MG63 (cell line): ENCODE measurements at regions not wholly inside any gene's neighbourhood (a gene's known extent, or its start where the extent isn't known, plus 50 kb on each side); places are given as distances from the start of the nearest gene placed in this dataset.
"Not testable (repeated sequence)": the region's sequence is repeated elsewhere in the genome, so short reads cannot be mapped to it uniquely, and the experiment has no call there.

Source experiments
- DNase-seq: peaks from one replicate; pipeline ENCODE4 v3.0.0-alpha.2; 2020
- H3K27me3 ChIP-seq: fragments of 250-450 bp; sonication (Bioruptor Pico); 2 replicates; pipeline ENCODE4 v1.5.1; 2020; ENCODE audit warnings: mild to moderate bottlenecking, moderate library complexity
- H3K36me3 ChIP-seq: fragments of 250-450 bp; sonication (Bioruptor Pico); 2 replicates; pipeline ENCODE4 v1.5.1; 2020; ENCODE audit warnings: mild to moderate bottlenecking, moderate library complexity
- H3K4me3 ChIP-seq: fragments of 250-450 bp; sonication (Bioruptor Pico); 2 replicates; pipeline ENCODE4 v1.5.1; 2020; ENCODE audit warnings: mild to moderate bottlenecking, moderate library complexity
- H3K9me3 ChIP-seq: fragments of 250-450 bp; sonication (Bioruptor Pico); 2 replicates; pipeline ENCODE4 v1.5.1; 2020; ENCODE audit warnings: mild to moderate bottlenecking, moderate library complexity

DNA sequence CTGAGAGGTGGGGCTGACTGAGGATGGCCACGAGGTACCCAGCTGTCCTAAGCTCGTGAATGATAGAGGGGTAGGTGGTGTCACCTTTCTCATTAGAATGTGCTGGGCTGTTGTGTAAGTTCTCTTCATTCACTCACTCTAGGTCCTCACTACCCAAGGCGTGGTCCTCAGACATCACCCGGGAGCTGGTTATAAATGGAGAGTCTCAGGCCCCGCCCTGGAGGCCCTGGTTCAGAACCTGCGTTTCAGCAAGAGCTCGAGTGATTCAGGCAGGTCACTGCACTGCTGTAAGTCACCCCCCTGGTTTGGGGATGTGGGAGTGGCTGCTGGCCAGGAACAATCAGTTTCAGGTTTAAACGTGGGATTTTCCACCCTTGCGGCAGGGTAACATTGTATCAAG is 139.8 kb downstream of the FOXL1 start:
- Histone ChIP-seq H3K27me3 (peaks cover 13% of the 10 kb centered on the region), H3K9me3 (no peaks in the 10 kb centered on the region), H3K36me3 (no peaks in the 10 kb centered on the region), H3K4me3 (no peak overlapping the region)
- no peak for DNase-seq

DNA sequence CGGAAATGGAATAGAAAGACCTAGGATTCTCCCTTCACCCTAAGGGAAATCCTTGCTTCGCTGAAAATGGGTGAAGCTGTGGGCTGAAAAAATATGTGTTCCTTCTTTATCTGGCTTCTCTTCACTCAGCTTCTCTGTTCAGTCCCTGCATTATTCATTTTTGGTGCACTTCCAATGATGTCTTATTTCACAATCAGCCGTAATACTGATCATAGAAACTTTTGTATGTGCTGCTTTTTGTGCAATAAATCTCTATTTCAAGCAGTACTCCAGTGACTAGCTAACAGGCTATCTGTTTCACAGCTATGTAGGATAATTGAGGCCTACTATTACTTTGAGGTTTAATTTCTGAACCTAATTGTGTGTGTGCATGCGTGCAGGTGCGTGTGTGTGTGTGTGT is 144.6 kb downstream of the FOXL1 start:
- Histone ChIP-seq H3K9me3 (no peaks in the 10 kb centered on the region), H3K27me3 (peaks cover 37% of the 10 kb centered on the region), H3K4me3 (no peak overlapping the region), H3K36me3 (no peaks in the 10 kb centered on the region)
- DNase-seq: no peak

DNA sequence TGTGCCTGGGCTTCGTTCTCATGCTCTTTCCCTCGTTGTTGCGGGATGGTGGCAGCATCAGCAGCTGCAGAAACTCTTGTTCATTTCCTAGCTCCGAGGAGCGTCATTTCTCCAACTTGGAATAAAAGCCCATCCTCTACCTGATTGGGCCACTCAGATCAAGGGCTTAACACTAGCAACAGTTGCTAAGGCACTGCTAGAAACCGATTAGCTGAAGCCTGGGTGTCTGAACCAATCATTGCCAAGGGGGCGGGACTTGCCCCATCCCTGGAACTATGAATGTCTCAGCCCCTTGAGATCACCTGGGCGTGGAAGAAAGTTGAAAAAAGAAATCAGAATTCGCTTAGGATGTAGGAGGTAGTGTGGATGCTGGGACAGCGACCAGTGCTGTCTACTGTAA is 145.3 kb downstream of the FOXL1 start:
- no peaks in the 10 kb centered on the region for H3K36me3 ChIP-seq
- H3K27me3 ChIP-seq: peaks cover 44% of the 10 kb centered on the region
- no peaks in the 10 kb centered on the region for H3K9me3 ChIP-seq
- no peak overlapping the region for H3K4me3 ChIP-seq
- DNase-seq: no peak

DNA sequence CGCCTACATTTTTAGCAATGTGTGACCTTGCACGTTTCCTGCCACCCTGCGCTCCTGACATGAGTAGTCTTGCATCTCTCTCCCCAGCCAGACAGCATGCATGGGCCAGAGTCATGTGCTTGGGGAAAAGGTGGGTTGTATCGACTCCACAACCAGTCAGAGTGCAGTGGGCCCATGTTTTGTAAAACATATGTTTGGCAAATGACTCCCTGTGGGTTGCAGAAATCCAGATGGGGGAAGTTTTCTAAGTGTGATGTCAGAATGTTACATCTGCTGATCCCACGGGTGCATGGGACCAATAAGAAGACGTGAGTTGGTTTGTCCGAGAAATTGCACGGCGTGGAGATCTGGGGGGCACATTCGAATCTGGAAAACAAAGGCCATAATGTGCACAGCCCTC is 147.1 kb downstream of the FOXL1 start:
- Histone ChIP-seq H3K27me3 (peaks cover 56% of the 10 kb centered on the region), H3K4me3 (no peak overlapping the region), H3K36me3 (no peaks in the 10 kb centered on the region), H3K9me3 (no peaks in the 10 kb centered on the region)
- DNase-seq: no peak

DNA sequence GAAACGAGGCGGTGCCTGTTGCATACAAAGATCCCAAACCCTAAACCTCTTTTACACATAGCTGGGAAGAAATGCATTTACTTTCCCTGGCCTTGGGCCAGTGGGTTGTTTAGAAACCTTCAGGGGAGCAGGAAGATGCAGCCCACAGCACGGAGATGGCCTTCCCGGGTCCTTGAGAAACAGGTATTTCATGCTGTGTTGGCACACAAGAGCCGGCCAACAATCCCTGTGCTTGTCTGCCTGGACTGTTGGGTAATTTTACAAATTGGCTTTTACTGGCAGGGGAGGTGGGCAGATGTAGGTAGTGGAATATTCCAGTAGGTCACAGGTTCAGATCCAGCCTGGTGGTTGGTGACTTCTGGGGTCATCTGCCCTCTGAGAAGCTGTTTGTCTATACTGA is 148.0 kb downstream of the FOXL1 start:
- no peaks in the 10 kb centered on the region for H3K36me3 ChIP-seq
- peaks cover 65% of the 10 kb centered on the region for H3K27me3 ChIP-seq
- no peaks in the 10 kb centered on the region for H3K9me3 ChIP-seq
- no peak for DNase-seq
- H3K4me3 ChIP-seq: no peak overlapping the region

DNA sequence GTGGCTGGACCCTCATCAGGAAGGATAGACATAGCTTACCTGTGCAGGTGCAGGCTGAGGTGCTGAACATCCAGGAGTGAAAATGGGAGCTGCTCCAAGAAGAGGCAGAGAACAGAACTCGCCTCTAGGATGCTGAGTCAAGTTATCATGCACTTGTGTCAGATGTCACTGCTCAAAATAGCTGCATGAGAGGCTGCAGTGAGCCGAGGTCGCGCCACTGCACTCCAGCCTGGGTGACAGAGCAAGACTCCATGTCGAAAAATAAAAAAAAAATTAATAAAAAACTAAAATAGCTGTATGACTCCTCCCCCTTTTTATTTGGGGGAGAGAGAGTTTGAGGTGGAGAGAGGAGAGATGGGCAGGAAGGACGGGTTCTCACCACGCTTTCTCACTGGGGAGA is 148.8 kb downstream of the FOXL1 start:
- peaks cover 73% of the 10 kb centered on the region for H3K27me3 ChIP-seq
- no peaks in the 10 kb centered on the region for H3K9me3 ChIP-seq
- H3K36me3 ChIP-seq: no peaks in the 10 kb centered on the region
- DNase-seq: no peak
- H3K4me3 ChIP-seq: no peak overlapping the region

DNA sequence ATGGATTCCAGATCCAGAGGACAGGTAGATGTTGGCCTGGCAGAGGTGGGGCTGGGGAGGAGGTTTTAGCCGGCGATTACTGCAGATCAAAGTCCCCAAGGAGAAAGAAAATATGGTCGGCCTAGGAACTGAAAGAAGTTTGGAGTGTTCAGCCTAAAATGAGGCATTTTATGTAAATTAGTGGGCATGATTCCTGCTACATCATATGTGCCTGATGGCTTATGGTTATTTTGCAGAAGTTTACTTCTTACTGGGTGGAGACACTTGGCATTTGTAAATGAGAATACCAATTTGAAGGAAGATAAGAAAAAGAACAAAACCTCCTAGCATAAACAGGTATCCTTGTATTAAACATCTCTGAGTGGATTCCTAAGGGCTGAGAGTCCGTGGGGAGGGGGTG is 149.3 kb downstream of the FOXL1 start:
- H3K9me3 ChIP-seq: no peaks in the 10 kb centered on the region
- DNase-seq: no peak
- no peak overlapping the region for H3K4me3 ChIP-seq
- peaks cover 77% of the 10 kb centered on the region for H3K27me3 ChIP-seq
- H3K36me3 ChIP-seq: no peaks in the 10 kb centered on the region

DNA sequence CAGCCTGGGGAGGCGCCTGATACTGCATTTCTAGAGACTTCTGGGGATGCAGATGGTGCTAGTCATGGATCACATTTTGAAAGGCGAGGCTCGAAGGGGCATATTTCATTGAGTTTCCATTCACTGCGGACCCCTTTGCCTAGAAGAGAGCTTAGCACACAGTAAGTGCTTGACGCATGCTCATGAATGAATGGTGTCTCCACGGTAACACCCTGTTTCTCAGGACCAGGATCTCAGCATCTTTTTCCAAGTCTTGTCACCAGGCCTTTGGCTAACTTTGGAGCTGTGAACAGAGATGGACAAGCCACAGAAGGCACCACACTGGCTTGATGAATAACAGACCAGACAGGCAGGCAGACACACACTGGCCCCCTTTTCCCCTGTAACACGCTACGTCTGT is 151.3 kb downstream of the FOXL1 start:
- DNase-seq: no peak
- no peaks in the 10 kb centered on the region for H3K9me3 ChIP-seq
- peaks cover 75% of the 10 kb centered on the region for H3K27me3 ChIP-seq
- no peaks in the 10 kb centered on the region for H3K36me3 ChIP-seq
- no peak overlapping the region for H3K4me3 ChIP-seq

DNA sequence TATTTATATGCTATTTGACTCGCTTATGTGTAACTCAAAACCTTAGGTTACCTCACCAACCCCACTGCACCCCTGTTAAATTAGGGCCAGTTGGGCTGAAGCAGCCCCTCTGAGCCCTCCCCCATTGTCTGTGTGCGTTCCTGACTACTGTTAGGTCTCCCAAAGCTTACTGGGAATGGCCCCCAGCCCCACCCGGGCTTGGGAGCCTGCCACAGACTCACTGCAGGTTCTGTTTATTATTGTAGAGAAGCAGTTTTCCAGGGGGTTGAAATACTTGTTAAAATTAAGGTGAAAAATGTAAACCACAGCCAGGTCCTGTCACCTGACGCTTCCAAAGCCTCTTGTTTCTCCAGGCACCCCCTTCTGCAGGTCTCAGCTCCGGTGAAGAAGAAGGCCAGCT is 151.7 kb downstream of the FOXL1 start:
- peaks cover 75% of the 10 kb centered on the region for H3K27me3 ChIP-seq
- no peak for DNase-seq
- no peaks in the 10 kb centered on the region for H3K36me3 ChIP-seq
- no peak overlapping the region for H3K4me3 ChIP-seq
- H3K9me3 ChIP-seq: no peaks in the 10 kb centered on the region

DNA sequence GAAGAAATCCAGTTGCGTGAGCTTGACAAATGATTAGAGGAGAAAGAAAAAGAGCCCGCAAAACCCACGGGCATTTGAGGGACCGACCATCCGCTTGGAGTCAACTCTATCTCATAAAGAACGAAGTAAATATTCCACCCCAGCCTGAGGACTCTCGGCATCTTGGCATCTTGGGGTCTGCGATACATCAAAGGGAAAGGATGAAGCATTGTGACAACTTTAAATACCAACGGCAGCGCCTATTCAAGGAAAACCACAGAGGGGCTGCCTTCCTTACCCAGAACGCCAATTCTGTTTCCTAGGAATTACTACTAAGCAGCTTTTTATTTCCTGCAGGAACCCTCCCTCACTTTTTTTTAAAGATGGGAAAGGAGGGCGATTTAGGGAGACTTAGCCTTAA is 152.2 kb downstream of the FOXL1 start:
- Histone ChIP-seq H3K27me3 (peaks cover 71% of the 10 kb centered on the region), H3K9me3 (no peaks in the 10 kb centered on the region), H3K36me3 (no peaks in the 10 kb centered on the region), H3K4me3 (no peak overlapping the region)
- DNase-seq: no peak

DNA sequence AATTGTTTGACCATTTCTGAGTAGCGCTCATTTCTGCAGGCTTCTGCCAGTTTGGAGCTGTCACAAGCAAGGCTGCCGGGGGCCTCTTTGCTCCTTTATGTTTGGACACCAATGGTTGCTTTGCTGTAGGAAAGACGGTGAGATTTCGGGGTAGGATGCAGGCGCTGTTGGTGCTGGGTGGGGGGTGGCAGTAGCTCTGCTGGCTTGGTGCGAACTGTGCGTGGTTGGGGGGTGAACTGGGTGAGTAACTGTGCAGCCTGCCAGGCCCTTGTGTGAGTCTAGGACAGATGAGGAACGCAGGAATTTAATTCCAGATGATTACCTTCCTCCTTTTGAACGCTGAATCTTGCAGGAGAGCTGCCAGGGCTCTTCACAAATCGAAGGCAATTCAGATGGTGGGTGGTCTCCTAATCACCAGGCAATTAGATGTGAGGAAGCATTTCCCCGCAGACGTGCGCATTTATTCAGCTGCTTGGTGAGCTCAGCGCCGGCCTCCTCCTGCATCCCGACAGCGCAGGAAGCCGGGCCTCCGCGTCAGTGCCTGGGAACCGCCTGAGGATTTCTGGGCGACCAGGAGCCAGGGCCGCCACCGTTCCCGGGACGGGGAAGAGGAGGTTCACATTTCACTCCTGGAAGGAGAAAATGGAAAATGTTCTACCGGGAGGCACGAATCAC is 154.4 kb downstream of the FOXL1 start:
- no peaks in the 10 kb centered on the region for H3K36me3 ChIP-seq
- no peak for DNase-seq
- H3K9me3 ChIP-seq: no peaks in the 10 kb centered on the region
- no peak overlapping the region for H3K4me3 ChIP-seq
- peaks cover 56% of the 10 kb centered on the region for H3K27me3 ChIP-seq

DNA sequence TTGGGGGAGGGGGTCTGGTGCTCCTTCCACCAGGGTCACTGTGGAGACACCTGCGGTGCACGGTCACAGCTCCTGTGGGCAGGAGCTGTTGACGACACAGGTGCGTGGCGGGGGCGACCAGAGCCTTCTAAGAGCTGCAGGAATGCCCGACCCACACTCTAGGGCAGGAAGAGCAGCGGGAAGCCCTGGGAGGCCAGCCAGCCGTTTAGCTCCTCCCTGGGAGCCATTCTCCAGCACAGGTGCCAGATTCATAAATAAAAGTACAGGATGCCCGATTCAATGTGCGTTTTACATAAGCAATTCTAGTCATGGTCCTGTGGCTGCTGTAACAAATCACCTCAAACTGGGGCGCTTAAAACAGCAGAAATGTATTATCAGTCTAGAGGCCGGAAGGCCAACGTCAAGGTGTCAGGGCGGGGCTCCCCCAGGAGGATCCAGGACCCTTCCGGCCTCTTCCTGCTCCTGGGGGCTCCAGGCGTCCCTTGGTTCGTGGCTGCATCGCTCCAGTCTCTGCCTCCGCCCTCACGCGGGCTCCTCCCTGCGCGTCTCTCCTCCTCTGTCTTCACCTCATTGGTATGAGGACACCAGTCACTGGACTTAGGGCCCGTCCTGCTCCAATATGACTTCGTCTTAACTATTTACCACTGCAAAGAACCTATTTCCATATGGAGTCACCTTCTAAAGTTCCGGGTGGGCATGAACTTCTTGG is 155.4 kb downstream of the FOXL1 start:
- DNase-seq: no peak
- peaks cover 47% of the 10 kb centered on the region for H3K27me3 ChIP-seq
- no peak overlapping the region for H3K4me3 ChIP-seq
- no peaks in the 10 kb centered on the region for H3K9me3 ChIP-seq
- no peaks in the 10 kb centered on the region for H3K36me3 ChIP-seq

DNA sequence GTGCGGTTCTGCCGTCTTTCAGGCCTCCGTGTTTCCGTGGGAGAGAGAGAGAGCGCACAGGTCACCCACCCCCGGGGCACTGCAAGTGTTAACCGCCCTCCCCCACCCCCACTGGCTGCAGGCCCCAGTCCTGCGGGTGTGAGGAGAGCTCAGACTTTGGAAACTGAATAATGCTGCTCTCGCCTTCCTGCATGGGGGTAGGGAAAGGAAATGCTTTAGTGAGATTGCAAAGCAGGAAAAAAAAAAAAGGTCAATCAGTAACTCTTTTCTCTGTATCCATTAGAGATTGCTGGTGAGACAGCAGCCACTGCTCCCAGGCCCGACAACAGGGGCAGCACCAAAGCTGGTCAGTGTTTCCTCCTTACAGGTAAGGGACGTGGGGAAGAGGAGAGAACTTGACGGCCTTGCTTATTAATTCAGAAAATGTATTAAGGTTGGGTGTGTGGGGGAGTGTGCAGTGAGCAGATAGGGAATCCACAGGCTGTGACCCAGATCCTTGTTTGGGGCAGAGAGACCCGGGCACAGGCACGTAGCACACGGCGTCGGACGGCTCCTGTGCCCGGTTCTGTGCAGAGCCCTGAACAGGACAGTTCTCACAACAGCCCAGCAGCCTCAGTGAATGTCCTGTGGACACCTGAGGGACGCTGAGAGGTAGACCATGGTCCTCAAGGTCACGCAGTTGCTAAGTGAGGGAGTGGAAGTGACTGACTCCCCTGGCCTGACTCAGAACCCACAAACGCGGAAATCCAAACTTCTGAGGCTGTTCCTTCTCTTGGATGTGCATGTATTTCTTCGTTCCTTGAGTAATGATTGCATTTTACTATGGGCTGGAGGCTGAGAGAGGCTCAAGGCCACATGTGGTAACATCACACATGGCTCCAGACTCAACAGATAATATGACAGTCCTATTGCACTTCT is 156.5 kb downstream of the FOXL1 start:
- no peaks in the 10 kb centered on the region for H3K36me3 ChIP-seq
- H3K9me3 ChIP-seq: no peaks in the 10 kb centered on the region
- no peak overlapping the region for H3K4me3 ChIP-seq
- H3K27me3 ChIP-seq: peaks cover 36% of the 10 kb centered on the region
- no peak for DNase-seq

DNA sequence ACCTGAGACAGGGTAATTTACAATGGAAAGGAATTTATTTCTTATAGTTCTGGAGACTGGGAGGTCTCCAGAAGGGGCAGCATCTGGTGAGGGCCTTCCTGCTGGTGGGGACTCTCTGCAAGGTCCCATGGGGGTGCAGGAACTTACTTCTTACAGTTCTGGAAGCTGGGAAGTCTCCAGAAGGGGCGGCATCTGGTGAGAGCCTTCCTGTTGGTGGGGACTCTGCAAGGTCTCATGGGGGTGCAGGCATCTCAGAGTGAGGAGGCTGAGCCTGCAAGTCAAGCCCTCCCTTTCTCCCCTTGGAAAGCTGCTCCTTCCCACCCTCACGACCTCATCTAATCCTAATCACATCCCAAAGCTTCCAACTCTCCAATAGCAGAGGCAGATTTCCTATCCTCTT is 157.4 kb downstream of the FOXL1 start:
- H3K9me3 ChIP-seq: no peaks in the 10 kb centered on the region
- no peaks in the 10 kb centered on the region for H3K36me3 ChIP-seq
- H3K27me3 ChIP-seq: peaks cover 27% of the 10 kb centered on the region
- no peak for DNase-seq
- H3K4me3 ChIP-seq: no peak overlapping the region

DNA sequence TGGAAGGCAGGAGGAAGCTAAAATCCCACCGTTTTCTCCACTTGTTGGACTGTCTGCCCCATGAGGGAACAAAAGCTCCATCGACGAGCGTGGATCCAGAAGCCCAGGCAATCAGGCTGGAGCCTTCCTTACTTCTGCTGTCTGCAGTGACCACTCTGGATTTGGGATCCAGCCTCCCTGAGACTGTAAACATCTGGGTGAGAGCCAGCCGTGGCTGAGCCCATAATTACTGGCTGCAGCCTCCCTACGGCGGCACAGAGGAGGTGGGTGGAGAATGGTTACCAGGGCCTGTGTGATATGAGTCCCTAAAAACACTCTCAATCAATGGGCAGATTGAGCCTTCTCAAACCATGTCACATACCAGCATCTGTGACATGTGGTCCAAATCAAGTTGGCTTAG is 158.2 kb downstream of the FOXL1 start:
- DNase-seq: no peak
- peaks cover 19% of the 10 kb centered on the region for H3K27me3 ChIP-seq
- H3K4me3 ChIP-seq: no peak overlapping the region
- H3K9me3 ChIP-seq: no peaks in the 10 kb centered on the region
- H3K36me3 ChIP-seq: no peaks in the 10 kb centered on the region

DNA sequence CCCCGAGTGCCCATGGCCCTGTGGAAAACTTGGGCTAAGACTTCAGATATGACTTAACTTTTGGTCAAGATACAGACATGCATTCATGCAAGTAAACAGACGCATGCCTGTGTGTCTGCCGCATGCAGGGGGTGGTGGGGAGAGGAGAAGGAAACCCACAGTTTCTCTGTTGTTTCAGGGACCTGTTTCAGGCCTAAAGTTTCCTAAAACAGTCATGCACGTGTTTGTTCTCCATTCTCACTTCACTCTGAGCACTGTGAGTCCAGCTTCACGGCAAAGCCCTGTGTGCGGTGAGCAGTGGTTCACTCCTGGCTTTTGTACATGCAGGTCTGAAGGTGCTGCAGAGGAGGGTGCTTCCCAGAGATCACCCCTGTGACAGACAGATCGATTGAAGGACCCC is 158.7 kb downstream of the FOXL1 start:
- no peak overlapping the region for H3K4me3 ChIP-seq
- H3K27me3 ChIP-seq: peaks cover 13% of the 10 kb centered on the region
- no peaks in the 10 kb centered on the region for H3K9me3 ChIP-seq
- DNase-seq: no peak
- no peaks in the 10 kb centered on the region for H3K36me3 ChIP-seq

DNA sequence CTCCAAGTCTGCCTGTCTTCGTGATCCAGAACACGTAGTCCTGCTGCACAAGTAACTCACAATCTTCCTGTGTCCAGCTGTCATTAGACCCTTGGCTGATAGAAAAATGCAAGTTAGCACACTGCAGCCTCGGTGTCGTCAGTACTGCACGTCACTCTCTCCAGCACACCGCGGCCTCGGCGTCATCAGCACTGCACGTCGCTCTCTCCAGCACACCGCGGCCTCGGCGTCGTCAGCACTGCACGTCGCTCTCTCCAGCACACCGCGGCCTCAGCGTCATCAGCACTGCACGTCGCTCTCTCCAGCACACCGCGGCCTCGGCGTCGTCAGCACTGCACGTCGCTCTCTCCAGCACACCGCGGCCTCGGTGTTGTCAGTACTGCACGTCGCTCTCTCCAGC is 160.0 kb downstream of the FOXL1 start:
- not testable (repeated sequence) for H3K27me3 ChIP-seq, H3K36me3 ChIP-seq, H3K9me3 ChIP-seq, DNase-seq, H3K4me3 ChIP-seq
